22Rv1 (cell line): ENCODE measurements at regions not wholly inside any gene's neighbourhood (a gene's known extent, or its start where the extent isn't known, plus 50 kb on each side); places are given as distances from the start of the nearest gene placed in this dataset.

Experiments
- CTCF ChIP-seq: fragments of 450-650 bp; IDR thresholded peaks from 2 replicates; pipeline ENCODE4 v1.5.1; 2017; ENCODE audit warnings: mild to moderate bottlenecking
- ZFX ChIP-seq: fragments of 450-650 bp; IDR thresholded peaks from 2 replicates; pipeline ENCODE4 v1.6.1; 2017; ENCODE audit warnings: antibody characterized with exemption, borderline replicate concordance

DNA sequence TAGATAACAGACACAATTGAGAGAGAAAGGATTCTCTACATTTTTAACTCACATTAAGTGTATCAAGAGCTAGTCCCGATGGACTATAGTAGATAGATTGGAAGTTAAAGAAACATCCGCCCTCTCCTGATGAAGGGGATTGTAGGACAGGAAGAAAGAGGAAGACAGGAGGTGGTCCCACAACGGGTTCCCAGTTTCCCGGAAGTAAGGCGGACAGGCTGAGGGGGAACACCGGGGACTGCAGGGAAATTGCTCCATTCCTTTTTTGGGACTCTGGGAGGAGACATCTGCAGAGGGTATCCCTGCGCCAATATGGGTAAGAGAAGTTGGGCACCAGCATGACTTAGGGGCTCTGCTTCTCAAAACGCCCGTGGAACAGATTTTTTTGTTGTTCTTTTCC is 177.5 kb upstream of the ATF7IP start:
- TF ChIP-seq CTCF (no peak), ZFX (no peak)
